Dermis microvascular lymphatic vessel endothelial cell (primary cell): ENCODE measurements at regions not wholly inside any gene's neighbourhood (a gene's known extent, or its start where the extent isn't known, plus 50 kb on each side); places are given as distances from the start of the nearest gene placed in this dataset.
"Not testable (repeated sequence)": the region's sequence is repeated elsewhere in the genome, so short reads cannot be mapped to it uniquely, and the experiment has no call there.

ENCODE experiments used
- DNase-seq, 2 donors: peaks; one replicate each; pipeline versions ENCODE4 v3.0.0 to v3.0.0-alpha.2; 2010; ENCODE audit warnings: low read depth in 2 of 2

GRCh38 chr2:217593732-217594131 lies 409.1 kb downstream of the TNS1 start:
- no peak for DNase-seq

DNA sequence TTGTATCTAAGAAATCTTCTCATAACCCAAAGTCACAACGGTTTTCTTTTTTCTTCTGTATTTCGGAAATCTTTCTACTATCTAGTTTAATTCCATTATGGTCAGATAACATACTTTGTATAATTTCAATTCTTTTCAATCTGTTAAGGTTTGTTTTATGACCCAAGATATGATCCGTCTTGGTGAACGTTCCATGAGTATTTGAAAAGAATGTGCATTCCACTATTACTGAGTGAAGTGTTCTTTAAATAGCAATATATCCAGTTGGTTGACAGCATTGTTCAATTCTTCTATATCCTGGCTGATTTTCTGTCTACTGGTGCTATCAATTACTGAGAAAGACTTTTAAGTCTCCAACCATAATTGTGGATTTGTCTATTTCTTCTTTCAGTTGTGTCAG lies 414.5 kb downstream of the TNS1 start:
- DNase-seq = no peak

DNA sequence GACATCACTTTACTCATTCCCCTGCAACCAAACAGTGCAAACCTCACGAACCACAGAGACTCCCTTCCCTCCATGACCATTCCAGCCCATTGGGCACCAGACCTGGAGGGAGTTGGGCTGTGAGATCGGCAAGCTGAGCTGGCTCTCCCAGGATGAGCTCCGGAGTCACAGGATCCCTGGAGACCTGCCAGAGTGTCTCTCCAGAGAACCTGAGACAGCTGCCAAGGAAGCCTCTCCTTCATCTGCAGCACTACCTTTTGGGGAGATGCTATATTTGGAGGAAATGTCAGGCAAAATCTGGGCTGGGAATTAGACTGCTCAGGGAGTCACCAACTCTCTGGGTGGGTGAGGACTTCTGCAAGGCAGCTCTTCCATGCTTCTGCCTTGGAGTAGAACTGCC lies 417.4 kb downstream of the TNS1 start:
- DNase-seq = no peak

DNA sequence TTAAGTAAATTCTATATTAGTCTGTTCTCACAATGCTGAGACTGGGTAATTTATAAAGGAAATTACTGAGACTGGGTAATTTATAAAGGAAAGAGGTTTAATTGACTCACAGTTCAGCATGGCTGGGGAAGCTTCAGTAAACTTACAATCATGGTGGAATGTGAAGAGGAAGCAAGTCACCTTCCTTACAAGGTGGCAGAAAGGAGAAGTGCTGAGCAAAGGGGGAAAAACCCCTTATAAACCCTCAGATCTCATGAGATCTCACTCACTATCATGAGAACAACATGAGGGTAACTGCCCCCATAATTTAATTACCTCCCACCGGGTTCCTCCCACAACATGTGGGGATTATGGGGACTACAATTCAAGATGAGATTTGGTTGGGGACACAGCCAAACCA lies 422.4 kb downstream of the TNS1 start:
- not testable (repeated sequence) for DNase-seq

- no peak for DNase-seq
These were observed 429.2 kb downstream of the TNS1 start for GRCh38 chr2:217573571-217573970.

DNA sequence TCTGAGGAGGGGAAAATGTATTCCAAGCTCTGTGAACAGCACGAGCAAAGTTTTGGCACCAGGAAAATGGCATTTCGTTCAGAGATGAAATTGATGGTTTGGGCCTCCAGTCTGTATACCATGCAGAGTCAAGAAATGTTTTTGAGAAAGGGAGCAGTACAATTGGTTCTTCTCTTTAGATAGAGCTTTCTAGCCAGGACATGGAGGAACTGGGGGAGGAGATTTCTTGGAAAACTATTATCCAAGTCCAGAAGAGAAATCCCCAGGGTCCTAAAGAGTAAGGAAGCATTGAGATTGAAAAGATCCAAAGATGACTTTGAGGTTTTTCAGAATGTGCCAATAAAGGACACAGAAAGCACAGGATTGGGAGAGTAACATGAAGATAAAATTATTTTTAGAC lies 432.4 kb downstream of the TNS1 start:
- DNase-seq = no peak

GRCh38 chr2:217568289-217568971 lies 434.4 kb downstream of the TNS1 start:
- DNase-seq = no peak

- no peak for DNase-seq
These were observed 439.2 kb downstream of the TNS1 start for GRCh38 chr2:217563565-217563964.

DNA sequence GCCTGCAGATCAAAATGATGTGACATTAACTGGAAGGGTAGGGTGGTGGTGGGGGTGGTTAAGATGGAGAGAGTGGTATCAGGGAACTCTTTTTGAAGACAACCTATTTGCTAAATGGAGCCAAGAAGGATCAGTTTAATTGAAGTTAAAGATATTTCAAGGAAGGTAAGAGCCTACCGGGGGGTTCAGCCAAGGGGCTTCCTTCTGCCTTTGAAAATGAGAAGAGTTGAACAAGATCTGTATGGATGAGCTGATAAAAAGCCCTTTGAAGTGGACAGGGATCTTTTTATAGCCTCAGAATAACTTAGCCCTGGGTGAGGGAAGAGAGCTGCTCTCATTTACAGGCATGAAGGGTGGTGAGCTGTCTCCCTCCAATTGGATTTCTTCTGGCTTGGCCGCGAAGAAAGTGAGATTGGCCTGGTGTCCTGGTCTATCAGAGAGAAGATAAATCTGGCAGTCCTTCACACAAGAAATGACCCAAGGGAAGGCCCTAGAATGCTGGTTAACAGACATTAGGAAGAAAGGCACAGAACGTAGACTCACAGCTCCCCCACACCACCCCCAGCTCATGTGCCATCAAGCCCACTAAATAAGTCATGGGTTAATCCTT lies 439.8 kb downstream of the TNS1 start:
- no peak for DNase-seq

GRCh38 chr2:217559084-217559483 lies 443.7 kb downstream of the TNS1 start:
- DNase-seq = no peak

DNA sequence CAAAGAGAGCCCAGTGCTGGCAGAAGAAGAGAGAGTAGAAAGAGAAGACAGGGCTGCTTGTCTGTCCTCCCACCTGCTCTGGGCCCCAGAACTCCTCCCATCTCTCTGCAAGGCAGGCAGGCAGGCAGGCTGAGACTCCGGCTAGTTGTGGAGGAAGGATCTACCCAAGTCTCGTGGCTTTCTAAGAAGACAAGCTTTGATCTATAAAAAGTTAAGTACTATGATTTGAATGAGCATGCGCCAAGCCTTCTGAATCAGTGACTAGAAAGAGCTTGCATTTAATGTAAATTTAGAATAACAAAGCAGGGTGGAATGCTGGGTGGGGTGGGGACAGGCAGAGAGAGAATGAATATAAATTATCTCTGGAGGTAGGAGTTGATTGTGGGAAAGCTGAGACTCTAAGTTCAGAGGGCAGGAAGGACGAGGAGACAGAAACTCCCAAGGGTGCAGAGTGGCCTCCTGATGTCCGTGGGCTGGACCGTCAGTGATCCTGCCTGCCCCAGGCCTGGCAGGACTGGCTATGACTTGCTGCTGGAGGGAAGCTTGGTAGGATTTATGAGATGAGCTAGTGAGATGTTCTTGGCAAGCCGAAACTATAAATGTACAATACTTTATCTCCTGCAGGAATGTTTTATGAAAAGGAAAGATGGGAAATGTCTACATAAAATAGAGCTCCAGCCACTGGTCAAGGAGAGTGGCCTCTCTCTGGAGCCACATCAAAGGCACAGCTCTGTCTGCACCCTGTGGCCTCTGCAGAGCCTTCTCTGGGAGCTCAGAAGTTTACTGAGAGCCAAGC lies 447.5 kb downstream of the TNS1 start:
- no peak for DNase-seq

DNA sequence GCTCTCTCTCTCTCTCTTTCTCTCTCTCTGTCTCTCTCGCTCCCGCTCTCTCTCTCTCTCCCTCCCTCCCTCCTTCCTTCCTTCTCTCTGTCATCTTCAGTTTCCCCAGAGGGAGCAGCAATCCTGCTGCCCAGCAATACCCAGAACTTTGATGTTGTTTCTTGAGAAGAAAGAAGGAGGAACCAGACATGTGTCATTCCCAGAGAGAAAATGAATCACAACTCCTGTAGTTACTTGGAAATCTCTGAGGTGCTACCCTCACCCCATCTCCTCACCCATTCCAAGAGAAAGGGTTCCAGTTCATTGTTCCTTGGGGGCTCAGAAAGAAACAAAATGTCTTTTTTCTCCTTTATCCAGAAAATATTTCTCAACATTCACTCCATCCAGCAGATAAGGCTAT lies 449.1 kb downstream of the TNS1 start:
- no peak for DNase-seq

GRCh38 chr2:217553202-217553601 lies 449.6 kb downstream of the TNS1 start:
- no peak for DNase-seq

GRCh38 chr2:217552081-217552480 lies 450.7 kb downstream of the TNS1 start:
- no peak for DNase-seq

DNA sequence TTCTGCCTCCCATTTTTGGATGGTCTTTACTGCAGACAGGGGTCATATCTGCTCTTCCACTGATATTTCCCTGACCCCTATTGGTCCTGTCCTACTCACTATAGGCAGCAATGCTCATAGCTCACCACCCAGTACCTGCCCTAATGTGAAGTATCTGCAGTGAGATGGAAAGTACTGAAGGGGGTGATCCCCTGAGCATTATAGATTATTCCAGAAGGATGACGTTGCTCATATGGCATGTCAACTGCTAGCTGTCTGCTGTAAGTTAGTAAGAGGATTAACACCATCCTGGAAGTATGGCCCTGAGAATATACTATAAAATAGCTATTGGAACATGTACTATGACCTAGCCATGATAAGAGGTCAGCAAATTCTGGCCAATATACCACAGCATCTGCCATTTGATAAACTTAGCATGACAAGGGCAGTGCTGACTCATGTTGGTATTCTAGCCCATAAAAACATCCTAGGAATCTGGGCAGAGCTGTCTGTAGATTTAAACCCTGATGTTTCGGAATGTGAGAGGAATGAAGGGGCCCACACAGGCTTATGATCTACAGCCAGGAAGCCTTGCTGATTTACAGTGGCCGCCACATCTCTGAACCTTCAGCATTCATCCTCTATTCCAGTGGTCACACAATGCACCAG lies 451.4 kb downstream of the TNS1 start:
- no peak for DNase-seq

DNA sequence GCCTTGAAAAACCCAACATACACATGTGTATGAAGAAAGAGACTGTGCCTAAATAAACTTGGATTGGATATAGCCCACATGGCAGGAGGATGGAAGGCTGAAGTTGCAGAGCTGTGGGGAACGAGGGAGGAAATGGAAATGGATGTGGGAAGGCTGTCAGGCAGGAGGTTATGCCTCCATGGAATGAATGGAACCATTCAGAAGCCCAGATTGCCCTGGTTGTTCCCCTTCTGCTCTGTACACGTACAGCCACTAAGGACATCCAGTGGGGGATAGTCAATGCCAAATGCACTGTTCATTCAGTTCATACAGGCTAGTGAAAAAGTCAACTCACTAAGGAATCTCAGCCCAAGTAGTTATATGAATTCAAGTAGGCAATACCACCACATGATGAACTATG lies 463.7 kb downstream of the TNS1 start:
- DNase-seq = no peak

DNA sequence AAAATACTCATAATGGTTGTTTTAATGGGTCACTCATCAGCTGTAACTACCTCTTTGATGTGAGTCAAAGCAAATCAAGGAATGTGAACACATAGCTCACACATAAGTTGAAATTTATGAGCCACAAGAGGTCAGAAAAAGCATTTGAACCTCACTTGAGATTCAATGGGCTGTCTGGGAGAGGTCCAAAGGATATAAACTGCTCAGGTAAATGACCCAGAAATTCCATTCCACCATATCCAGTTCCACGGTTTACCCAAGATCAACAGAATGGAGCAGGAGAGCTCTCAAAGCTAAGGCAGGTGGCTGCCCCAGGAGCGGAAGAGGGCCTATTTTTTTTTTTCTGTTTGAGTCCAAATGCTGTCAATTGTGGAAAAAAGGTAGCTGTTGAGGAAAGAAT lies 464.1 kb downstream of the TNS1 start:
- no peak for DNase-seq

GRCh38 chr2:217535957-217536708 lies 466.7 kb downstream of the TNS1 start:
- DNase-seq = no peak

GRCh38 chr2:217530392-217531090 lies 472.3 kb downstream of the TNS1 start:
- DNase-seq = no peak

DNA sequence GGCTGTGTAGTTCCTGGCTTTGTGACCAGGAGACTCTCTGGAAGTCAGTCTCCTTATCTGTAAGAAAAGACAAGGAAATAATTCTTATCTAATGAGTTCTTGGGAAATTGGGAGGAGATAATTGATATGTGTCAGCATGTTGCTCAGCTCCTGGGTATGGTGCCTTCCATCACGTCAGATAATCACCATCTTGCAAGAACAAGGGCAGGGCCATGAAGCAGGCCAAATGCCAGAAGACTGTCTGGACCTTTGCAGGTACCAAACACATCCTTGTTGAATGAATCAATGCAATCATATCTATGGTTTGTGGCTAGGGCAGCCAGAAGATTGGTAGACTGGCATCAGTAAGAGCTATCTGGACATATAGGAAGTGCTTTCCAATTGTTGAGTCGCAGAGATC lies 473.5 kb downstream of the TNS1 start:
- DNase-seq = no peak

- DNase-seq = no peak
These were observed 475.1 kb downstream of the TNS1 start for GRCh38 chr2:217527590-217528202.
